Aorta (tissue), 5 donors: ENCODE measurements at regions not wholly inside any gene's neighbourhood (a gene's known extent, or its start where the extent isn't known, plus 50 kb on each side); places are given as distances from the start of the nearest gene placed in this dataset.
"Not testable (repeated sequence)": the region's sequence is repeated elsewhere in the genome, so short reads cannot be mapped to it uniquely, and the experiment has no call there.

Experiments used
- ATAC-seq: fragments of 200-7000 bp; cut with Tn5 transposase; one replicate; pipeline ENCODE4 v1.9.1; 2022; ENCODE audit warnings: moderate library complexity; ENCODE audit not compliant: low FRiP score
- DNase-seq, 2 donors: peaks; one replicate each; pipeline ENCODE4 v3.0.0-alpha.2; 2020
- H3K27ac ChIP-seq, 2 donors: one replicate each; pipeline ENCODE4 v1.5.1; 2013; ENCODE audit warnings: low read length in 2 of 2, mild to moderate bottlenecking in 2 of 2, moderate library complexity in 2 of 2, control low read depth in 1 of 2, inconsistent platforms in 1 of 2, low read depth in 1 of 2
- H3K27me3 ChIP-seq, 2 donors: one replicate each; pipeline ENCODE4 v1.6.1; 2013; ENCODE audit warnings: control low read depth in 1 of 2, low read length in 1 of 2, mild to moderate bottlenecking in 1 of 2, moderate library complexity in 1 of 2; ENCODE audit not compliant: insufficient read depth in 2 of 2, control insufficient read depth in 1 of 2
- H3K36me3 ChIP-seq, 2 donors: one replicate each; pipeline ENCODE4 v1.6.1; 2013; ENCODE audit warnings: control low read depth in 1 of 2, low read length in 1 of 2, mild to moderate bottlenecking in 1 of 2; ENCODE audit not compliant: insufficient read depth in 2 of 2, control insufficient read depth in 1 of 2
- H3K4me1 ChIP-seq, 2 donors: one replicate each; pipeline ENCODE4 v1.6.1; 2013; ENCODE audit warnings: low read length in 2 of 2, control low read depth in 1 of 2, mild to moderate bottlenecking in 1 of 2, moderate library complexity in 1 of 2; ENCODE audit not compliant: insufficient read depth in 2 of 2, control insufficient read depth in 1 of 2
- H3K4me3 ChIP-seq, 2 donors: one replicate each; pipeline ENCODE4 v1.5.1; 2013; ENCODE audit warnings: low read length in 2 of 2, control low read depth in 1 of 2, mild to moderate bottlenecking in 1 of 2
- H3K9me3 ChIP-seq: one replicate; pipeline ENCODE4 v1.6.1; 2013; ENCODE audit warnings: mild to moderate bottlenecking, low read length; ENCODE audit not compliant: control insufficient read depth
- WGBS, 2 donors: extraction: QIAGEN DNeasy Blood & Tissue Kit; methylation state at CpG; one replicate each; pipeline ENCODE4 v1.1.7; 2013; 5-methylcytosine and 5-hydroxymethylcytosine counted together
- intact Hi-C, 2 donors: fragments of 100-400 bp; cut with DNase I; formaldehyde crosslinking; loops; one replicate each; pipeline versions ENCODE4 v1.14.2 to v1.15.0; 2022
- donor health status: healthy with polysubstance abuse.
- donor health status: Bipolar disorder and iron deficiency.
- donor health status: DM: no; HTN: no; CAD: no.
- donor health status: DM: no; HTN: no; CAD: no.
- donor health status: DM: yes; HTN: yes; CAD: no.

- intact Hi-C loops = no loop called here
- H3K4me1 ChIP-seq = no peaks in the 10 kb centered on the region
- 97% methylated on average over 16 of the region's 16 CpGs for WGBS, 2 donors
Measured at GRCh38 chr7:114297121-114297520, 117.5 kb upstream of the FOXP2 start.

GRCh38 chr7:114295522-114295921 is 119.1 kb upstream of the FOXP2 start:
- H3K27me3 ChIP-seq = no peaks in the 10 kb centered on the region
- ATAC-seq = no peak
- H3K4me1 ChIP-seq = no peaks in the 10 kb centered on the region
- no peaks in the 10 kb centered on the region for H3K9me3 ChIP-seq
- WGBS, 2 donors = 48% methylated on average over 1 of the region's 1 CpG
- intact Hi-C loops = no loop called here
- no peak for DNase-seq
- H3K4me3 ChIP-seq = no peak overlapping the region
- no peak overlapping the region for H3K27ac ChIP-seq
- no peaks in the 10 kb centered on the region for H3K36me3 ChIP-seq

More at GRCh38 chr7:114297121-114297520, 117.5 kb upstream of the FOXP2 start:
- ATAC-seq (no peak), DNase-seq (peak in 1 of 2 donors; percentile 62)
- Histone ChIP-seq H3K9me3 (no peaks in the 10 kb centered on the region), H3K27ac (no peak overlapping the region), H3K36me3 (no peaks in the 10 kb centered on the region), H3K4me3 (no peak overlapping the region), H3K27me3 (no peaks in the 10 kb centered on the region)

- DNase-seq (no peak), ATAC-seq (no peak)
- intact Hi-C loops = no loop called here
- 93 to 97% methylated on average over 3 of the region's 3 CpGs for WGBS, 2 donors
- Histone ChIP-seq H3K4me1 (no peaks in the 10 kb centered on the region), H3K9me3 (no peaks in the 10 kb centered on the region), H3K4me3 (no peak overlapping the region), H3K36me3 (no peaks in the 10 kb centered on the region), H3K27ac (no peak overlapping the region), H3K27me3 (no peaks in the 10 kb centered on the region)
Measured at GRCh38 chr7:114294036-114294435, 120.6 kb upstream of the FOXP2 start.

GRCh38 chr7:114293289-114294012 is 121.2 kb upstream of the FOXP2 start:
- WGBS, 2 donors = 92 to 93% methylated on average over 1 of the region's 1 CpG
- H3K4me3 ChIP-seq = no peak overlapping the region
- no peak for DNase-seq
- H3K4me1 ChIP-seq = no peaks in the 10 kb centered on the region
- H3K27ac ChIP-seq = no peak overlapping the region
- no peaks in the 10 kb centered on the region for H3K27me3 ChIP-seq
- ATAC-seq = no peak
- H3K9me3 ChIP-seq = no peaks in the 10 kb centered on the region
- intact Hi-C loops = no loop called here
- no peaks in the 10 kb centered on the region for H3K36me3 ChIP-seq

- Histone ChIP-seq H3K27ac (no peak overlapping the region), H3K36me3 (no peaks in the 10 kb centered on the region), H3K27me3 (no peaks in the 10 kb centered on the region), H3K4me1 (no peaks in the 10 kb centered on the region), H3K9me3 (no peaks in the 10 kb centered on the region), H3K4me3 (no peak overlapping the region)
- ATAC-seq (no peak), DNase-seq (no peak)
- WGBS, 2 donors = 93 to 95% methylated on average over 1 of the region's 1 CpG
- intact Hi-C loops = no loop called here
Measured at GRCh38 chr7:114279901-114280300, 134.7 kb upstream of the FOXP2 start.

- no peaks in the 10 kb centered on the region for H3K4me1 ChIP-seq
- H3K27ac ChIP-seq = no peak overlapping the region
- 93 to 97% methylated on average over 1 of the region's 1 CpG for WGBS, 2 donors
- DNase-seq (no peak), ATAC-seq (no peak)
- H3K4me3 ChIP-seq = no peak overlapping the region
- H3K36me3 ChIP-seq = no peaks in the 10 kb centered on the region
- no peaks in the 10 kb centered on the region for H3K9me3 ChIP-seq
- no peaks in the 10 kb centered on the region for H3K27me3 ChIP-seq
- intact Hi-C loops = no loop called here
Measured at GRCh38 chr7:114273218-114273617, 141.4 kb upstream of the FOXP2 start.

GRCh38 chr7:114269714-114270113 is 144.9 kb upstream of the FOXP2 start:
- intact Hi-C loops = loop anchor here in 1 of 2 donors (10.0 kb wide), 1 partner anchor 155 kb away; no protein-coding TSS in a partner anchor
- H3K4me1 ChIP-seq = no peaks in the 10 kb centered on the region
- ATAC-seq (no peak), DNase-seq (no peak)
- no peaks in the 10 kb centered on the region for H3K27me3 ChIP-seq
- peaks cover 0 to 2% of the 10 kb centered on the region in 2 donors for H3K36me3 ChIP-seq
- no peak overlapping the region for H3K4me3 ChIP-seq
- H3K9me3 ChIP-seq = no peaks in the 10 kb centered on the region
- no peak overlapping the region for H3K27ac ChIP-seq
- 71 to 72% methylated on average over 1 of the region's 1 CpG for WGBS, 2 donors

- not testable (repeated sequence) for H3K9me3 ChIP-seq, H3K4me3 ChIP-seq, H3K27me3 ChIP-seq, H3K36me3 ChIP-seq, H3K27ac ChIP-seq, ATAC-seq, H3K4me1 ChIP-seq, DNase-seq
- intact Hi-C loops = loop anchor here in 1 of 2 donors (10.0 kb wide), 1 partner anchor 153 kb away; no protein-coding TSS in a partner anchor
- WGBS, 2 donors = 96 to 97% methylated on average over 3 of the region's 3 CpGs
Measured at GRCh38 chr7:114267550-114267949, 147.1 kb upstream of the FOXP2 start.

- Histone ChIP-seq H3K36me3 (peaks cover 0 to 2% of the 10 kb centered on the region in 2 donors), H3K27me3 (no peaks in the 10 kb centered on the region), H3K27ac (no peak overlapping the region), H3K4me3 (no peak overlapping the region), H3K9me3 (no peaks in the 10 kb centered on the region), H3K4me1 (peaks cover 0 to 3% of the 10 kb centered on the region in 2 donors)
- 95 to 97% methylated on average over 2 of the region's 2 CpGs for WGBS, 2 donors
- intact Hi-C loops = loop anchor here in 1 of 2 donors (10.0 kb wide), 1 partner anchor 149 kb away; no protein-coding TSS in a partner anchor
- no peak for ATAC-seq
- DNase-seq = no peak
Measured at GRCh38 chr7:114264023-114264422, 150.6 kb upstream of the FOXP2 start.
